MM.1S (cell line): ENCODE measurements at regions not wholly inside any gene's neighbourhood (a gene's known extent, or its start where the extent isn't known, plus 50 kb on each side); places are given as distances from the start of the nearest gene placed in this dataset.
"Not testable (repeated sequence)": the region's sequence is repeated elsewhere in the genome, so short reads cannot be mapped to it uniquely, and the experiment has no call there.

ENCODE experiments used
- CTCF ChIP-seq: fragments of 300-600 bp; sonication (generic); IDR thresholded peaks from 2 replicates; pipeline ENCODE4 v1.5.1; 2016; ENCODE audit warnings: antibody characterized with exemption, low read length, mixed read lengths
- EZH2 ChIP-seq: fragments of 300-600 bp; sonication (generic); optimal IDR thresholded peaks from 2 replicates; pipeline ENCODE3; 2017; ENCODE audit warnings: low read depth, mild to moderate bottlenecking, antibody characterized with exemption, low read length, mixed read lengths
- EZH2phosphoT487 ChIP-seq: fragments of 300-600 bp; sonication (generic); IDR thresholded peaks from 2 replicates; pipeline ENCODE4 v1.6.1; 2018; ENCODE audit warnings: antibody characterized with exemption, low read length

GRCh38 chr5:60420773-60421172 lies 279.2 kb downstream of the DEPDC1B start:
- not testable (repeated sequence) for TF ChIP-seq CTCF, EZH2, EZH2phosphoT487
